GM12878 (cell line): ENCODE measurements at regions not wholly inside any gene's neighbourhood (a gene's known extent, or its start where the extent isn't known, plus 50 kb on each side); places are given as distances from the start of the nearest gene placed in this dataset.

Experiments used
- ATAC-seq: fragments of 200-7000 bp; cut with Tn5 transposase; 3 replicates; pipeline ENCODE4 v1.9.1; 2020; ENCODE audit warnings: mild to moderate bottlenecking, moderate library complexity
- BruUV-seq: library from RNA; stranded (reverse); fragments of 400-500 nt; replicated peaks from 2 replicates; lab custom pipeline; 2021; lab: Mats Ljungman, UMichigan
- CTCF ChIA-PET: fragments of 300-600 bp; sonication (Branson Sonifier 250); formaldehyde crosslinking; extraction: SDS; loops from one replicate; lab custom pipeline; 2021; ENCODE audit warnings: inconsistent platforms; lab: Yijun Ruan, JAX
- POLR2A ChIA-PET: fragments of 350-600 bp; formaldehyde crosslinking; extraction: SDS; loops from one replicate; lab custom pipeline; 2021; ENCODE audit warnings: inconsistent platforms; lab: Charles Lee
- RAD21 ChIA-PET: fragments of 300-600 bp; sonication (Branson Sonifier 250); formaldehyde crosslinking; loops from one replicate; lab custom pipeline; 2023; ENCODE audit warnings: antibody characterized with exemption; ENCODE audit not compliant: unreplicated experiment; lab: Charles Lee
- SMC1A ChIA-PET: fragments of 300-600 bp; sonication (Branson Sonifier 250); formaldehyde crosslinking; loops from one replicate; lab custom pipeline; 2023; ENCODE audit not compliant: unreplicated experiment, uncharacterized antibody; lab: Charles Lee
- DNase-seq: peaks from one replicate; pipeline ENCODE4 v3.0.0-alpha.2; 2011; ENCODE audit warnings: low read depth, low spot score
- FAIRE-seq: peaks from 3 replicates; lab custom pipeline; 2011; peaks lifted over from hg19 to GRCh38; lab: Jason Lieb, UNC
- H2AFZ ChIP-seq: 2 replicates; pipeline ENCODE4 v1.6.0; 2011; ENCODE audit warnings: low read depth, low read length, control low read depth; ENCODE audit not compliant: control insufficient read depth
- H3K27ac ChIP-seq: 2 replicates; pipeline ENCODE4 v1.5.1; 2011; ENCODE audit warnings: control low read depth; ENCODE audit not compliant: control insufficient read depth, insufficient read depth
- H3K27me3 ChIP-seq, 2 experiments: replicated peaks in 1 of 2; 2 replicates each; pipeline versions ENCODE4 v1.6.0 to v1.6.1; 2011; ENCODE audit warnings: low read length in 1 of 2; ENCODE audit not compliant: control insufficient read depth in 2 of 2, insufficient read depth in 2 of 2
- H3K36me3 ChIP-seq, 2 experiments: 2 replicates each; pipeline ENCODE4 v1.5.1; 2011; ENCODE audit warnings: low read length in 1 of 2; ENCODE audit not compliant: control insufficient read depth in 2 of 2, insufficient read depth in 2 of 2
- H3K4me1 ChIP-seq: 2 replicates; pipeline ENCODE4 v1.6.1; 2011; ENCODE audit warnings: mild to moderate bottlenecking, low read length, moderate library complexity, mixed read lengths; ENCODE audit not compliant: control insufficient read depth, insufficient read depth
- H3K4me2 ChIP-seq: 2 replicates; pipeline ENCODE4 v1.6.0; 2011; ENCODE audit warnings: control low read depth; ENCODE audit not compliant: control insufficient read depth, insufficient read depth
- H3K4me3 ChIP-seq: fragments of 200-600 bp; sonication (generic); 2 replicates; pipeline ENCODE4 v1.5.1; 2016
- H3K79me2 ChIP-seq: 2 replicates; pipeline ENCODE4 v1.6.0; 2011; ENCODE audit warnings: low read length; ENCODE audit not compliant: control insufficient read depth, insufficient read depth
- H3K9ac ChIP-seq: 2 replicates; pipeline ENCODE4 v1.8.0; 2011; ENCODE audit warnings: low read length, control low read depth, mixed read lengths; ENCODE audit not compliant: control insufficient read depth, insufficient read depth
- H3K9me3 ChIP-seq: replicated peaks from 3 replicates; pipeline ENCODE4 v1.5.1; 2011; ENCODE audit warnings: mild to moderate bottlenecking, low read length; ENCODE audit not compliant: control insufficient read depth, insufficient read depth
- H4K20me1 ChIP-seq: 2 replicates; pipeline ENCODE4 v1.6.0; 2011; ENCODE audit not compliant: control insufficient read depth, insufficient read depth
- BMI1 ChIP-seq: fragments of 450-650 bp; IDR thresholded peaks from 2 replicates; pipeline ENCODE4 v1.6.1; 2016; ENCODE audit warnings: mild to moderate bottlenecking, moderate library complexity, borderline replicate concordance
- EP300 ChIP-seq, 2 experiments: fragments of 150-350 bp in 1 of 2; IDR thresholded peaks; 2 replicates each; pipeline ENCODE4 v1.6.1; 2011 to 2012; ENCODE audit warnings: low read depth in 2 of 2, low read length in 2 of 2, borderline replicate concordance in 1 of 2, improper control_type of control experiment in 1 of 2, inconsistent platforms in 1 of 2; ENCODE audit not compliant: control insufficient read depth in 1 of 2
- ETV6 ChIP-seq, 2 experiments: fragments of 450-650 bp in 1 of 2; IDR thresholded peaks in 1 of 2; conservative IDR thresholded peaks in 1 of 2; 2 replicates each; pipeline ENCODE4 v1.6.1; 2014; ENCODE audit warnings: antibody characterized with exemption in 1 of 2, borderline replicate concordance in 1 of 2, low read depth in 1 of 2, mild to moderate bottlenecking in 1 of 2, moderate library complexity in 1 of 2
- NBN ChIP-seq: fragments of 450-650 bp; IDR thresholded peaks from 2 replicates; pipeline ENCODE4 v1.6.1; 2016
- RBBP5 ChIP-seq: fragments of 200-600 bp; sonication (generic); conservative IDR thresholded peaks from 2 replicates; pipeline ENCODE4 v1.6.1; 2016
- STAT3 ChIP-seq: IDR thresholded peaks from 2 replicates; pipeline ENCODE4 v1.6.1; 2011; ENCODE audit warnings: low read depth, low read length, improper control_type of control experiment
- TCF3 ChIP-seq: IDR thresholded peaks from 2 replicates; pipeline ENCODE4 v1.6.1; 2012; ENCODE audit warnings: low read depth, mild to moderate bottlenecking, low read length, borderline replicate concordance; ENCODE audit not compliant: insufficient read depth
- ZSCAN29 ChIP-seq: fragments of 450-650 bp; IDR thresholded peaks from 2 replicates; pipeline ENCODE4 v1.6.1; 2017; ENCODE audit warnings: mild to moderate bottlenecking, moderate library complexity
- WGBS: methylation state at CpG from one replicate; pipeline ENCODE4 v1.1.6; 2016; ENCODE audit warnings: low lambda C conversion rate; ENCODE audit not compliant: insufficient replicate concordance, insufficient coverage; ENCODE audit errors: missing lambda C conversion rate; 5-methylcytosine and 5-hydroxymethylcytosine counted together
- in situ Hi-C: fragments of 300-500 bp; cut with MboI; formaldehyde crosslinking; loops from 9 replicates; pipeline ENCODE4 v1.14.3; 2018; ENCODE audit warnings: mixed read lengths
- intact Hi-C: fragments of 100-400 bp; cut with micrococcal nuclease; formaldehyde crosslinking; loops from one replicate; pipeline ENCODE4 v1.14.2; 2022; ENCODE audit not compliant: unreplicated experiment

GRCh38 chrX:99705701-99706100, 704.4 kb downstream of the PCDH19 start:
- ChIA-PET CTCF (no interaction called here), POLR2A (no interaction called here), RAD21 (no interaction called here)

GRCh38 chrX:99703473-99703872, 706.6 kb downstream of the PCDH19 start:
- no TSS peak for BruUV-seq
- H3K4me3 ChIP-seq = no peak overlapping the region
- RAD21 ChIA-PET = no interaction called here

More at GRCh38 chrX:99705701-99706100, 704.4 kb downstream of the PCDH19 start:
- intact Hi-C loops = no loop called here
- WGBS = 1% methylated on average over 4 of the region's 4 CpGs
- Histone ChIP-seq H3K27me3 (no peaks in the 10 kb centered on the region), H3K27ac (no peak overlapping the region), H3K4me3 (no peak overlapping the region), H3K79me2 (no peaks in the 10 kb centered on the region), H3K36me3 (no peaks in the 10 kb centered on the region), H2AFZ (no peak overlapping the region), H3K4me1 (no peaks in the 10 kb centered on the region), H3K9me3 (no peaks in the 10 kb centered on the region), H3K4me2 (no peak overlapping the region), H3K9ac (no peak overlapping the region), H4K20me1 (no peaks in the 10 kb centered on the region)
- FAIRE-seq (no peak), ATAC-seq (no peak), DNase-seq (no peak)
- no peak for TF ChIP-seq EP300 (IDR thresholded peaks at IDR 0.05; ENCODE audit: borderline replicate concordance in 1 of 2, control insufficient read depth in 1 of 2, low read depth in 2 of 2, low read length in 2 of 2)
- SMC1A ChIA-PET = no interaction called here
- no TSS peak for BruUV-seq
- in situ Hi-C loops = no loop called here

More at GRCh38 chrX:99703473-99703872, 706.6 kb downstream of the PCDH19 start:
- intact Hi-C loops (no loop called here), in situ Hi-C loops (no loop called here)
- DNase-seq (no peak), FAIRE-seq (no peak), ATAC-seq (no peak)
- H3K4me1 ChIP-seq = no peaks in the 10 kb centered on the region
- POLR2A ChIA-PET = no interaction called here
- H3K9me3 ChIP-seq = no peaks in the 10 kb centered on the region
- no peak for TF ChIP-seq TCF3
- no peak for TF ChIP-seq RBBP5
- TF ChIP-seq STAT3 = no peak
- no peak for TF ChIP-seq ETV6 (conservative IDR thresholded peaks at IDR 0.05 in 1 of 2, IDR thresholded peaks at IDR 0.05 in 1 of 2; ENCODE audit: borderline replicate concordance in 1 of 2, low read depth in 1 of 2)
- no peak for TF ChIP-seq BMI1
- TF ChIP-seq NBN = no peak
- no peak for TF ChIP-seq ZSCAN29
- no peaks in the 10 kb centered on the region for H3K79me2 ChIP-seq
- H4K20me1 ChIP-seq = no peaks in the 10 kb centered on the region
- H2AFZ ChIP-seq = no peak overlapping the region
- H3K9ac ChIP-seq = no peak overlapping the region
- no peak overlapping the region for H3K27ac ChIP-seq
- H3K27me3 ChIP-seq = no peaks in the 10 kb centered on the region
- H3K36me3 ChIP-seq = no peaks in the 10 kb centered on the region
- CTCF ChIA-PET = no interaction called here
- WGBS = 53% methylated on average over 4 of the region's 4 CpGs
- no peak overlapping the region for H3K4me2 ChIP-seq
- SMC1A ChIA-PET = no interaction called here
